Body of pancreas (tissue), 4 donors: ENCODE measurements at regions not wholly inside any gene's neighbourhood (a gene's known extent, or its start where the extent isn't known, plus 50 kb on each side); places are given as distances from the start of the nearest gene placed in this dataset.

Experiments
- ATAC-seq: fragments of 150-250 bp; one replicate; pipeline ENCODE4 v1.9.1; 2016
- DNase-seq, 4 donors: peaks; one replicate each; pipeline ENCODE4 v3.0.0-alpha.2; 2019
- H3K27ac ChIP-seq, 4 donors: fragments of 200-600 bp; sonication (generic); 1 replicate in 3 of 4; 2 replicates in 1 of 4; pipeline versions ENCODE4 v1.5.1 to v1.6.1; 2016 to 2019; ENCODE audit warnings: mild to moderate bottlenecking in 1 of 4, mixed read lengths in 1 of 4, moderate library complexity in 1 of 4
- H3K27me3 ChIP-seq, 2 donors: fragments of 200-600 bp; sonication (generic); one replicate each; pipeline ENCODE4 v1.6.0; 2016; ENCODE audit warnings: mild to moderate bottlenecking in 1 of 2
- H3K36me3 ChIP-seq, 2 donors: fragments of 200-600 bp; sonication (generic); replicated peaks in 1 of 2; 2 replicates each; pipeline ENCODE4 v1.5.1; 2016; ENCODE audit warnings: low read depth in 2 of 2; ENCODE audit not compliant: insufficient read depth in 1 of 2
- H3K4me1 ChIP-seq: fragments of 200-600 bp; sonication (generic); one replicate; pipeline ENCODE4 v1.6.0; 2016
- H3K4me3 ChIP-seq, 2 donors: fragments of 200-600 bp; sonication (generic); 1 replicate in 1 of 2; 2 replicates in 1 of 2; pipeline ENCODE4 v1.5.1; 2016 to 2019
- H3K9me3 ChIP-seq, 3 donors: fragments of 200-600 bp; sonication (generic); 1 replicate in 2 of 3; 2 replicates in 1 of 3; pipeline ENCODE4 v1.5.1; 2016
- POLR2A ChIP-seq, 3 donors: fragments of 450-650 bp; IDR thresholded peaks; one replicate each; pipeline ENCODE4 v1.6.1; 2016; ENCODE audit warnings: antibody characterized with exemption in 3 of 3, mild to moderate bottlenecking in 2 of 3
- WGBS, 2 donors: methylation state at CpG; one replicate each; pipeline ENCODE4 v1.1.5; 2017; 5-methylcytosine and 5-hydroxymethylcytosine counted together
- intact Hi-C: fragments of 100-400 bp; cut with DNase I; formaldehyde crosslinking; loops from one replicate; pipeline ENCODE4 v1.15.1; 2023
- TF ChIP-seq, protein P1 (sequence below), 7 experiments: fragments of 450-650 bp in 4 of 7; fragments of 200-600 bp in 3 of 7; sonication (generic) in 3 of 7; IDR thresholded peaks; one replicate each; pipeline ENCODE4 v1.5.1; 2016 to 2019; ENCODE audit warnings: antibody characterized with exemption in 7 of 7

DNA sequence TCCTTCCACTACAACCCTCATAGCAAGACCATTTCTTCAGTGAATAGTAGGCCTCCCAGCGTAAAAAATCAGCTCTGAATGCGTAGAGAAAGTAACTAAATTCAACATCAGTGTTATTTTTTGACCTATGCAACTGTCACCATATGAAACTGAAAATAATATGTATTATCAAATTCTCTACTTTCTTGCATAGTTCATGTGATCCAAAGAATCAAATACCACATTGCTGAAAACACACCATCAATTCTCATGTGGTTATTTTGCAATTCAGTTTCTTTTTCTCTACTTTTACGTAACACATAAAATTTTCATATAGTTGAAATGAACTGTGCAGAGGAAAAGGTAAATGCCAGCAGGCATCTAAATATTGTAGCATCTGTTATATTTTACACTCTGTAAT lies 208.5 kb upstream of the SPOPL start:
- no peak for ATAC-seq
- DNase-seq = no peak
- H3K36me3 ChIP-seq = no peaks in the 10 kb centered on the region
- H3K4me1 ChIP-seq = no peaks in the 10 kb centered on the region
- no peak overlapping the region for H3K27ac ChIP-seq
- no peaks in the 10 kb centered on the region for H3K9me3 ChIP-seq
- no peak overlapping the region for H3K4me3 ChIP-seq
- whole genome bisulfite sequencing, 2 donors = 97 to 98% methylated on average over 3 of the region's 3 CpGs
- intact Hi-C loops = no loop called here
- no peak for TF ChIP-seq POLR2A (IDR thresholded peaks at IDR 0.05)
- TF ChIP-seq, protein P1, sequence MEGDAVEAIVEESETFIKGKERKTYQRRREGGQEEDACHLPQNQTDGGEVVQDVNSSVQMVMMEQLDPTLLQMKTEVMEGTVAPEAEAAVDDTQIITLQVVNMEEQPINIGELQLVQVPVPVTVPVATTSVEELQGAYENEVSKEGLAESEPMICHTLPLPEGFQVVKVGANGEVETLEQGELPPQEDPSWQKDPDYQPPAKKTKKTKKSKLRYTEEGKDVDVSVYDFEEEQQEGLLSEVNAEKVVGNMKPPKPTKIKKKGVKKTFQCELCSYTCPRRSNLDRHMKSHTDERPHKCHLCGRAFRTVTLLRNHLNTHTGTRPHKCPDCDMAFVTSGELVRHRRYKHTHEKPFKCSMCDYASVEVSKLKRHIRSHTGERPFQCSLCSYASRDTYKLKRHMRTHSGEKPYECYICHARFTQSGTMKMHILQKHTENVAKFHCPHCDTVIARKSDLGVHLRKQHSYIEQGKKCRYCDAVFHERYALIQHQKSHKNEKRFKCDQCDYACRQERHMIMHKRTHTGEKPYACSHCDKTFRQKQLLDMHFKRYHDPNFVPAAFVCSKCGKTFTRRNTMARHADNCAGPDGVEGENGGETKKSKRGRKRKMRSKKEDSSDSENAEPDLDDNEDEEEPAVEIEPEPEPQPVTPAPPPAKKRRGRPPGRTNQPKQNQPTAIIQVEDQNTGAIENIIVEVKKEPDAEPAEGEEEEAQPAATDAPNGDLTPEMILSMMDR (IDR thresholded peaks at IDR 0.05) = no peak
- H3K27me3 ChIP-seq = no peaks in the 10 kb centered on the region

DNA sequence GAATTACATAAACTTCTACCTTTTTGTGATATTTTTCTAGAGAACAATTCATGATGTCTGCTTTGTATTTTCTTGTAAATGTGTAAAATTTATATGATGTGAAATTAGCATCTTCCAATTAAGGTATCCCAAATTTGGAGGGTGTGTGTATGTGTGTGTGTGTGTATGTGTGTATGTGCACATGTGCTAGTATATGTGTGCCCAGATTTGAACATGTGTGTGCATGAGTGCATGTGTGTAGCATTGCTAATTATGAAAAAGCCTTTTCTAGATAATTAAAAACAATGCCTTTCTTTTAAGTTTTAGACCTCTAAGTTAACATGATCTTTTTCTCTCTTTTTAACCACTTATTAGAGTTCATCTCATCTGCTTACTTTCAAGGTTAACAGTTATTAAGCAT lies 208.0 kb upstream of the SPOPL start:
- Histone ChIP-seq H3K36me3 (no peaks in the 10 kb centered on the region), H3K27ac (no peak overlapping the region), H3K4me1 (no peaks in the 10 kb centered on the region), H3K27me3 (no peaks in the 10 kb centered on the region), H3K4me3 (no peak overlapping the region), H3K9me3 (no peaks in the 10 kb centered on the region)
- DNase-seq (no peak), ATAC-seq (no peak)
- intact Hi-C loops = no loop called here
- no peak for TF ChIP-seq POLR2A (IDR thresholded peaks at IDR 0.05)
- TF ChIP-seq, protein P1 (IDR thresholded peaks at IDR 0.05) = no peak

DNA sequence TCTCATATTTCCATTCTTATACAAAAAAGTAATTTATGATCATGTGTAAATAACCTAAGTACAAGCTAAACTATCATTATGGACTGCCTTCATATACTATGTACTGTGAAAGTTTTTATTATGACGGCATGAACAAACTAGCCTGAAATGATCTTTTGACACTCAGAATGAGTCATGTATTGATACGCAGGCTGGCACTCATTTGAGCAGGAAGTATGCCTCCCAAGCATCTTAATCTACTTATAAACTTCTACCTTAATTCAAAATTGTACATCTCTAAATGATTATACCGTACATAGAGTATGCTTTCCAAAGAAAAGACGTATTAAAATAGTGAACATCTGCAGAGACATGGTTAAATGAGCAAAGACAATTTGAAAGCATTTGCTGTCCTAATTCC lies 207.1 kb upstream of the SPOPL start:
- WGBS, 2 donors = 85 to 93% methylated on average over 4 of the region's 4 CpGs
- H3K36me3 ChIP-seq = no peaks in the 10 kb centered on the region
- ATAC-seq = peak; percentile 45

DNA sequence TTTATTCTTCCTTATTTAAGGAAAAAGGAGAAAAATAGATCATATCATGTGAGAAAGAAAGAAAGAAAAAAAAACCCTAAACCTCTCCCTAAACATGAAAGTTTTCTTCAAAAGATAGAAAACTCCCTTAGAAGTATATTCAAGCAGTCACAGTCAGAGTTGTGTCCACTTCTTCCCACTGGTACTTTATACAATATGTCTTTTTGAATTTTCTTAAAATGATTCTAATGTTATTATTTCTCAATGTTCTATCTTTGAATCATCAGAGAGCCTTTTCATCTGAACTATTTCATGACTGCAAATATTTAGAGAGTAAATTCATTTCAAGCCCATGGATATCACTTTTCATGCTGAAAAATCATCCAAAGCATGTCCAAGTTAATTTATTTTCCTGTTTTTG lies 205.2 kb upstream of the SPOPL start:
- Histone ChIP-seq H3K4me1 (no peaks in the 10 kb centered on the region), H3K27me3 (no peaks in the 10 kb centered on the region), H3K4me3 (no peak overlapping the region), H3K36me3 (no peaks in the 10 kb centered on the region), H3K27ac (no peak overlapping the region), H3K9me3 (no peaks in the 10 kb centered on the region)
- ATAC-seq (no peak), DNase-seq (no peak)
- TF ChIP-seq, protein P1 (IDR thresholded peaks at IDR 0.05) = no peak
- no peak for TF ChIP-seq POLR2A (IDR thresholded peaks at IDR 0.05)
- intact Hi-C loops = no loop called here

More for the DNA sequence above, 207.1 kb upstream of the SPOPL start:
- Histone ChIP-seq H3K4me3 (no peak overlapping the region), H3K27me3 (no peaks in the 10 kb centered on the region), H3K27ac (no peak overlapping the region), H3K4me1 (no peaks in the 10 kb centered on the region), H3K9me3 (no peaks in the 10 kb centered on the region)
- no peak for TF ChIP-seq POLR2A (IDR thresholded peaks at IDR 0.05)
- TF ChIP-seq, protein P1 (IDR thresholded peaks at IDR 0.05) = no peak
- DNase-seq = peak in 1 of 4 donors; percentile 28
- intact Hi-C loops = no loop called here

DNA sequence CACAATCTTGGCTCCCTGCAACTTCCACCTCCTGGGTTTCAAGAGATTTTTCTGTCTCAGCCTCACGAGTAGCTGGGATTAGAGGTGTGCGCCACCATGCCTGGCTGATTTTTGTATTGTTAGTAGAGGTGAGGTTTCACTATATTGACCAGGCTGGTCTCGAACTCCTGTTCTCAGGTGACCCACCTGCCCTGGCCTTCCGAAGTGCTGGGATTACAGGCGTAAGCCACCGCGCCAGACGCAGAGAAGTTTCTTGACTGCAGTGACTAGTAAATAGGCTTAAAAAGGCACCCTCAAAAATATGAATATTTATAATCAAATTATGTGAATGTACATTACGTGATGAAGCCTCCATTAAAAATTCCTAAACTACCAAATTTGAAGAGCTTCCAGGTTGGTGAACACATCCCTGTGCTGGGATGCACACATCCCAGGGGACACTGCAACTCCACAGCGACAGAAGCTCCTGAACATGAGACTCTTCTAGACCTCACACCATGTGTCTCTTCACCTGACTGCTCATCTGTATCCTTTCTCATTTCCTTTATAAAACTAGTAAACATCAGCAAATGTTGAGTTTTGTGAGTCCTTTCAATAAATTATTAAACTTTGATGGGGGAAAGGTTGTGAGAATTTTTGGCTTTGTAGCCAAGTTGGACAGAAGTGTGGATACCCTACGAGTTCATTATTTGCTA lies 203.3 kb upstream of the SPOPL start:
- no peak for TF ChIP-seq POLR2A (IDR thresholded peaks at IDR 0.05)
- TF ChIP-seq, protein P1 (IDR thresholded peaks at IDR 0.05) = no peak
- DNase-seq (no peak), ATAC-seq (no peak)
- Histone ChIP-seq H3K27me3 (no peaks in the 10 kb centered on the region), H3K9me3 (no peaks in the 10 kb centered on the region), H3K4me3 (no peak overlapping the region), H3K4me1 (no peaks in the 10 kb centered on the region), H3K27ac (no peak overlapping the region), H3K36me3 (no peaks in the 10 kb centered on the region)
- intact Hi-C loops = no loop called here
- 95 to 98% methylated on average over 11 of the region's 11 CpGs for WGBS, 2 donors
